ENCODE measurements at regions not wholly inside any gene's neighbourhood (a gene's known extent, or its start where the extent isn't known, plus 50 kb on each side); places are given as distances from the start of the nearest gene placed in this dataset.

- no peak for DNase-seq
- Mint-ChIP-seq H3K27ac (ENCODE audit: unreplicated experiment) (no peak overlapping the region), H3K4me3 (ENCODE audit: unreplicated experiment) (no peak overlapping the region), H3K27me3 (ENCODE audit: unreplicated experiment) (peaks cover 2% of the 10 kb centered on the region), H3K9me3 (ENCODE audit: unreplicated experiment) (peaks cover 11% of the 10 kb centered on the region), H3K36me3 (ENCODE audit: unreplicated experiment) (no peaks in the 10 kb centered on the region), H3K4me1 (ENCODE audit: low read depth, unreplicated experiment) (no peaks in the 10 kb centered on the region)
- TF ChIP-seq CTCF (IDR thresholded peaks at IDR 0.05; ENCODE audit: partially characterized antibody, unreplicated experiment) = no peak
Observed at GRCh38 chr16:5789033-5789432, 691.4 kb upstream of the EEF2KMT start.

GRCh38 chr16:5781436-5781835 lies 683.8 kb upstream of the EEF2KMT start:
- Mint-ChIP-seq H3K4me1 (ENCODE audit: low read depth, unreplicated experiment) (no peaks in the 10 kb centered on the region), H3K27ac (ENCODE audit: unreplicated experiment) (no peak overlapping the region), H3K9me3 (ENCODE audit: unreplicated experiment) (peaks cover 5% of the 10 kb centered on the region), H3K27me3 (ENCODE audit: unreplicated experiment) (no peaks in the 10 kb centered on the region), H3K4me3 (ENCODE audit: unreplicated experiment) (no peak overlapping the region), H3K36me3 (ENCODE audit: unreplicated experiment) (no peaks in the 10 kb centered on the region)
- DNase-seq = no peak
- no peak for TF ChIP-seq CTCF (IDR thresholded peaks at IDR 0.05; ENCODE audit: partially characterized antibody, unreplicated experiment)

- no peak for TF ChIP-seq CTCF (IDR thresholded peaks at IDR 0.05; ENCODE audit: partially characterized antibody, unreplicated experiment)
Observed at GRCh38 chr16:5776876-5777275, 679.3 kb upstream of the EEF2KMT start.

DNA sequence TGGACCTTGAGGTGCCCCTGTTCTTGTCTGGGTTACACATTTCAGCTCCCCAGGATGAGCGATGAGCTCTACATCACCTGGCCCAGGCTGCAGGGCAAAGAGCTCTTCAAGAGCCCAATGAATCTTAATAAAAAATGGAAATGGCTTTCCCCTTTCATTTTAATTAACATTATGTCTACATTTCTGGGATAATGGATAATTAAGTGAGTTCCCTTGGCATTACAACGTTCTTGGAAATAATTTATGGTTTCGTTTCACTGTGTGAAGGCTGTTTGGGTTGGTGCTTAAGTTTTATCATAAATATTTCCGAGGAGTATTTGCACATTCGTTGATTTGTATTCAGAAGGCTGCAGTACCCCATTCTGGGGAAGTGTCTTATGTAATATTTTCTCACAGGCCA lies 678.3 kb upstream of the EEF2KMT start:
- H3K27ac Mint-ChIP-seq (ENCODE audit: unreplicated experiment) = no peak overlapping the region
- no peaks in the 10 kb centered on the region for H3K36me3 Mint-ChIP-seq (ENCODE audit: unreplicated experiment)
- no peak for DNase-seq
- peaks cover 5% of the 10 kb centered on the region for H3K9me3 Mint-ChIP-seq (ENCODE audit: unreplicated experiment)
- no peak for TF ChIP-seq CTCF (IDR thresholded peaks at IDR 0.05; ENCODE audit: partially characterized antibody, unreplicated experiment)
- H3K4me1 Mint-ChIP-seq (ENCODE audit: low read depth, unreplicated experiment) = no peaks in the 10 kb centered on the region
- H3K27me3 Mint-ChIP-seq (ENCODE audit: unreplicated experiment) = no peaks in the 10 kb centered on the region
- no peak overlapping the region for H3K4me3 Mint-ChIP-seq (ENCODE audit: unreplicated experiment)

More at GRCh38 chr16:5776876-5777275, 679.3 kb upstream of the EEF2KMT start:
- no peaks in the 10 kb centered on the region for H3K27me3 Mint-ChIP-seq (ENCODE audit: unreplicated experiment)
- no peaks in the 10 kb centered on the region for H3K4me1 Mint-ChIP-seq (ENCODE audit: low read depth, unreplicated experiment)
- H3K9me3 Mint-ChIP-seq (ENCODE audit: unreplicated experiment) = peaks cover 5% of the 10 kb centered on the region
- H3K4me3 Mint-ChIP-seq (ENCODE audit: unreplicated experiment) = no peak overlapping the region
- H3K27ac Mint-ChIP-seq (ENCODE audit: unreplicated experiment) = no peak overlapping the region
- H3K36me3 Mint-ChIP-seq (ENCODE audit: unreplicated experiment) = no peaks in the 10 kb centered on the region
- DNase-seq = no peak

DNA sequence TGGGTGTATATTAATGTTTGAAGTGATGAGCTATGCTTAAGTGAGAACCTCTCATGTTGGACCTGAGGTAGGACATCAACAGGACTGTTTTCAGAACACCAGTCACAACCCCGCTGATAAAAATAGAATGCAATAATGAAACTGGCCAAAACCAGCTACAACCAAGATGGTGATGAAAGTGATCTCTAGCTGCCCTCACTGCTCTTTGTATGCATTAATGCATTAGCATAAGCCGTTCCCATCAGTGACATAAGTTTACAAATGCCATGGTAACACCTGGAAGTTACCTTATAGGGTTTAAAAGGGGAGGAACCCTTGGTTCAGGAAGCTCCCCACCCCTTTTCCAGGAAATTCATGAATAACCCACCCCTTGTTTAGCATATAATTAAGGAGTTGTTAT lies 672.5 kb upstream of the EEF2KMT start:
- Mint-ChIP-seq H3K4me1 (ENCODE audit: low read depth, unreplicated experiment) (no peaks in the 10 kb centered on the region), H3K36me3 (ENCODE audit: unreplicated experiment) (no peaks in the 10 kb centered on the region), H3K27ac (ENCODE audit: unreplicated experiment) (no peak overlapping the region), H3K9me3 (ENCODE audit: unreplicated experiment) (peaks cover 11% of the 10 kb centered on the region), H3K4me3 (ENCODE audit: unreplicated experiment) (no peak overlapping the region), H3K27me3 (ENCODE audit: unreplicated experiment) (peaks cover 3% of the 10 kb centered on the region)
- no peak for TF ChIP-seq CTCF (IDR thresholded peaks at IDR 0.05; ENCODE audit: partially characterized antibody, unreplicated experiment)
- no peak for DNase-seq

Data from glutamatergic neuron (in vitro differentiated cells).